Limb (tissue), 2 donors: ENCODE measurements at regions not wholly inside any gene's neighbourhood (a gene's known extent, or its start where the extent isn't known, plus 50 kb on each side); places are given as distances from the start of the nearest gene placed in this dataset.

ENCODE experiments used
- DNase-seq, 2 donors: peaks; one replicate each; pipeline ENCODE4 v3.0.0-alpha.2; 2016; ENCODE audit errors: extremely low spot score in 2 of 2

DNA sequence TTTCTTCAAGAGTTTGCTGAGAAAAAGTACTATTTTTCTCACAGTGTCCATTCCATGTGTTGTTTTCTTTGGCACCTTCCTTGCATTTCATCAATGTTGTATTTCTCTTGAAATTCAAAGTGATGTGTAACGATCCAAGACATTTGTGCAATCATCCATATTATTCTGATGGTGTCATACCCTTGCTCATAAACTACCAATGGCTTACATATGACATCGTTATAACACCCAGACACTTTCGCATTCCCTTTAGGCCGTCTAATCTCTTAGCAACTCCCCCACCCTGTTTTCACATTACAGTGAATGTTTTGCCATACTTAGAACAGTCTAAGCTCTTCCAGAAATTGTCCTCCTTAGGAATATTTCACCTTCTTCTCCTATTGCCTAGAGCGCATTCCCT is 1779.0 kb downstream of the PCDH7 start:
- DNase-seq: no peak

GRCh38 chr4:32503241-32503640 is 1783.1 kb downstream of the PCDH7 start:
- DNase-seq: no peak

DNA sequence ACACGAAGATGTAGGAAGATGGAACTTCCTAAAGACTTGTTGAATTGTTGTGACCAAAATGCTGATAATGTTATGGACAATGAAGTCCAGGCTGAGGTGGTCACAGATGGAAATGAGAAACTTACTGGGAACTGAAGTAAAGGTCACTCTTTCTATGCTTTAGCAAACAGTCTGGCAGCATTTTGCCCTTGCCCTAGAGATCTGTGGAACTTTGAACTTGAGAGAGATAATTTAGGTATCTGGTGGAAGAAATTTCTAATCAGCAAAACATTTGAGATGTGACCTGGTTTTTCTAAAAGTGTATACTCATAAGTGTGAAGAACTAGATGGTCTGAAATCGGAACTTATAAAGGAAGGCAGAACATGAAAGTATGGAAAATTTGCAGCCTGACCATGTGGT is 1785.9 kb downstream of the PCDH7 start:
- no peak for DNase-seq

- DNase-seq: peak in 1 of 2 donors; percentile 3
Measured at GRCh38 chr4:32519060-32519459, 1798.9 kb downstream of the PCDH7 start.

GRCh38 chr4:32525420-32525819 is 1805.3 kb downstream of the PCDH7 start:
- no peak for DNase-seq

DNA sequence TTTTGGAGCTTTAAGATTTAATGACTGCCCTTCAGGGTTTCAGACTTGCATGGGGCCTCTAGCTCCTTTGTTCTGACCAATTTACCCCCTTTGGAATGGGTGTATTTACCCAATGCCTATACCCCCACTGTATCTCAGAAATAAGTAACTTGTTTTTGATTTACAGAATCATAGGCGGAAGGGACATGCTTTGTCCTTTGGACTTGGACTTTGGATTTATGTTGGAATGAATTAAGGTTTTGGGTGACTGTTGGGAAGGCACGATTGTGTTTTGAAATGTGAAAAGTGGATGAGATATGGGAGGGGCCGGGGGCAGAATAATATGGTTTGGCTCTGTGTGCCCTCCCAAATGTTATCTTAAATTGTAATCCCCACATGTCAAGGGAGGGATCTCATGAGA is 1824.7 kb downstream of the PCDH7 start:
- no peak for DNase-seq

GRCh38 chr4:32551943-32552342 is 1831.8 kb downstream of the PCDH7 start:
- DNase-seq: no peak

GRCh38 chr4:32560306-32560705 is 1840.1 kb downstream of the PCDH7 start:
- DNase-seq: peak; percentile 38 to 69

DNA sequence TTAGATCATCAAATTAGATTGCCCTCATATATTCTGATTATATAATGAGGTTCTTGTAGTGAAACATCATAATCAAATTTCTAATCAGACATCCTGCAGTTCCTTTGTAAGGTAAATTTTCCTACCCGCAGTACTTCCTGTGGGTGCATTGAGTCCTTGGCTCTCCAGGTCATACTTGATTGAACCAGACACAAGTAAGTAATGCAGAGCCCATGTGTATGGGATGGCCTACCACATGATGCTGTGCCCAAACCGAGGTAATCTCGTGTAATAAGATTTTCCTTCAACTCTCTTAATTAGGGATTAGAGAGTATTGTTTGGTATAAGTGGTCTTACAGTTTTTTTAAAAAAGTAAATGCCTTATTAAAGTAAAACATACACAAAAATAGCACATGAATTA is 1841.8 kb downstream of the PCDH7 start:
- DNase-seq: no peak

DNA sequence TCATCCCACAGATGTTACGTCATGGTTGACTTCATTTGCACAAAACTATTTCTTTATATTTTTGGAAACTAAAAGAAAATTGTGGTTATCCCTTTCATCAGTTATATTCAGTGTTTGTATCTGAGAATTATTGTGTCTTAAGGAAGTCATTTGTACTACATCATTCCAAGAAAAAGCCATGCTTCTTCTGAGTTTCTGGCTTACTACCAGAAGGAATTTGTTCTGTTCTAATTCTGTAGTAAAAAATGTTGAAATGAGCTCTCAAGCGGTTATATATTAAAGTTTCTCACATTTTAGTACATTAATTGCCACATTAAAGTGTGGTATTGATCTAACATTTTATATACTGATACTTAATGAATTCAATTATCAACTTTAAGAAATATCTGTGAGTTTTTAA is 1844.5 kb downstream of the PCDH7 start:
- DNase-seq: peak in 1 of 2 donors; percentile 4

DNA sequence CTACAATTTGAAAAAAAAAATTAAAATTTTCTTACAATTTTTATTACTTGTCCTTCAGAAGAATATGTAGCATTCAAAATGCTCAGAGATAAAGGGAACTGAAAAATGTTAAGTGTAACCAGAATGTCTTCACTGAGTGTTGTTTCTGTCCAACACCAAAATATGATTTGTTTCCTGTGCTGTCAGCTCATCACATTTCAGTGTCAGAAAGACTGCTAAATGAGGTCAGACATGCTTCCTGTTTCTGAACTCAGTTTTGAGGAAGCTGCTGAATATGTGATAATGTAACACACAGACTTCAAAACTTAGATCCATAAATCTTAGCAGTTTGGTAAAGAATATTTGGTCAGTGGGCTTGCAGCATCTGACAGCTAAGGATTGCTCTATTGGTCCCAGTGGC is 1849.7 kb downstream of the PCDH7 start:
- DNase-seq: no peak

DNA sequence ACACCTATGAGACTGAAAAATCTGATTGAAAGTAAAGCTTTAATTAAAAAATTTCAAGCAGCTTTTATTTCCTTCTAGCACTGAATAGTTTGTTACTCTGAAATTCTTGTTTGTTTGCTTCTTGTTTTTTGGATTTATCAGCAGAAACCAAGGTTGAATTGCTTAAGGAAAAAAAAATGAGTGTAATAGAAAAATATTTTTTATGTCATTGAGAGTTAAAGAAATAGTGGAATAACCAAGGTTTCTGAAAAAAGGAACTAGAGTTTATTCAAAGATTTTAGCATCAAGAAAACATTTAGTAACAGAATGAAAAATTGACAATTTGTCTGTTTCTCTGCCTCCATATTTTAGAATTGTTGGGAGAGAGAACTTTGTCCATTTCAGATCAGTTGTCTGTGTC is 1852.2 kb downstream of the PCDH7 start:
- DNase-seq: no peak

DNA sequence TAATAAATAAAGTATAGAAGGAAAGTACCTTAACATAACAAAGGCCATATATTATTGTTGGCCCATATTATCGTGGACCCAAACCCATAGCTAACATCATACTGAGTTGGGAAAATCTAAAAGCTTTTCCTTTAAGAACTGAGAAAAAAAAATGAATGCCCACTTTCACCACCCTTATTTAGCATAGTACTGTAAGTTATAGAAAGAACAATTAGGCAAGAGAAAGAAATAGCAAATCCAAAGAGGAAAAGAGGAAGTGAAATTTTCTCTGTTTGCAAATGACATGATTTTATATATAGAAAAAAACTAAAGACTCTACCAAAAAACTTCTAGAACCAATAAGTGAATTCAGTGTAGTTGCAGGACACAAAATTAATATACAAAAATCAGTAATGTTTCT is 1854.6 kb downstream of the PCDH7 start:
- DNase-seq: no peak

DNA sequence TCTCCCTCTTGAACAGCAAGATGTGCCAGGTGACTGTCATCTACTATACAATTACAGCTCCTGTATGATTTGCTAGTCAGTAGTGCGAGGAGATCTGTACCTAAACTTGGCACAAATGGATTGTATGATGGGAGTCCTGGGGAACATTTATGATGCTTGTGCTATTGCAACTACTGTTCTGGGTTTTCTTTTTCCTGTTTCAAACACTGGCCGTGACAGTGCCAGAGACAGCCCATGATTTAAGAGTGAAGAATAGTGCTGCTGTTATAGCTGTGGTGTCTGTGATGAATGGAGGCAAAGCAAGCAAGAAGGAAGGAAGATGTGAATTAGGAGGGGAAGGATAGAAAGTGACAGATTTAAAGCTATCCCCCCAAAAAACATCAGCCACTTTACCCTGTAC is 1868.9 kb downstream of the PCDH7 start:
- no peak for DNase-seq

DNA sequence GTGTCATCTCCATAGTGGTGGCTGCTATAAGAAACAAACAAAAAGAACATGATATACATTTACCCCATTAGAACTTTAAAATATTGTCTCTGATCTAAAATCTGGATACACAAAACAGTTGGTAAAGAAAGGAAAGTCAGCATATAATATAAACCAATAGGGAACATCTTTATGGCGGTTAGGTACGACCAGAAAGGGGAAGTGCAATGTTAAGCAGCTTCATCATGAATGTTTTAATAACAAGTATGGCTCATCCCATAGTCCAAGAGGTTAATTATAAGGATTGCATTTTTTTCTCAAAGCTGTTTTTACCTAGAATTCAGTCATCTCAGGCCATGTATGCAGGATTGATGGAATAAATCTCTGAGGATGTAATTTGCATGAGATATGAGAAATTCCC is 1869.7 kb downstream of the PCDH7 start:
- DNase-seq: no peak

DNA sequence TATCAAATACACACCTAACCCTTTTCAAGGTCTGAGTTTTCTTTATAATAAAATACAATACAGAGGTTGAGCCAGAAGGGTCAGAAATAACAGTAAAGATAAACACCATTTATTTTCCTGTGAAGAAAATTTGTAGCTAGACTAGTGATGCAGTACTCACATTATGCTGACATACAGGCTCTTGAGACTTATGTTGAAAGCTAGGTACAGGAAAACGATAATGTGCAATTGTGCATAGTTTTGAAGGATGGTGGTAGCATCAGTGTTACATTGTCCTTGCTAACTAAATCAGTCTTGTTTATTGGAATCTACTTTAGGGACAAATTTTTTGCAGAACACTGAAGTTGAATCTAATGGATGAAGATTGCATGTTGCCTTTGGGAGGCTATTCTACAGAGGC is 1877.2 kb downstream of the PCDH7 start:
- no peak for DNase-seq

DNA sequence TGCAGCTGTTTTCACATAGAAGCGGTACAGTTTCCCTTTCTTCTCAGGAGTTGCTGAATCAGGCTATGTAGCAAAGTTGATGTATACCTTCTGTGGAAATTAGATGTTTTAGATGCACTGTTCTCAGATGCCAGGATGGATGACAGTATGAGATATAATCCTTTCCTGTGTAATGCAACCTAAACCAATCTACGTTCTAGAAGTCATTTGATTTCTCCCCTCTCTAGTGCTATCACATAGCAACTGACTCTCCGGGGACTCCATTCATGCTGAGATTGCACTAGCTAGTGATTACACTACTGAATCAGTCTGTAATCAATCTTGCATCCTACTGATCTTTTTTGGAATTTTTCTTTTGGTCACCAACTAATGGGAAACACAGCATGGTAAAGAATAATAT is 1881.7 kb downstream of the PCDH7 start:
- no peak for DNase-seq

DNA sequence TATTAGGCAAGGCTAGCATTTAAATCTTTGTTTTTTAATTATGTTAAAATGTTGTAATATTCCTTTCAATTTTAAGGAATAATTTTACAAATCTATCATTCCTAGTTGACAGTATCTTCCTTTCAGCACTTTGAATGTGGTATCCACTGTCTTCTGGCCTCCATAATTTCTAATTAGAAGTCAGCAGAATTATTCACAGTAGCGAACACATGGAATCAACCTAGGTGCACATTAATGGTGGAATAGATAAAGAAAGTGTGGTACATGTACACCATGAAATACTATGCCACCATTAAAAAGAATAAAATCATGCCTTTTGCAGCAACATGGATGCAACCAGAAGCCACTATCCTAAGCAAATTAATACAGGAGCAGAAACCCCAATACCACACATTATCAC is 1887.8 kb downstream of the PCDH7 start:
- no peak for DNase-seq

DNA sequence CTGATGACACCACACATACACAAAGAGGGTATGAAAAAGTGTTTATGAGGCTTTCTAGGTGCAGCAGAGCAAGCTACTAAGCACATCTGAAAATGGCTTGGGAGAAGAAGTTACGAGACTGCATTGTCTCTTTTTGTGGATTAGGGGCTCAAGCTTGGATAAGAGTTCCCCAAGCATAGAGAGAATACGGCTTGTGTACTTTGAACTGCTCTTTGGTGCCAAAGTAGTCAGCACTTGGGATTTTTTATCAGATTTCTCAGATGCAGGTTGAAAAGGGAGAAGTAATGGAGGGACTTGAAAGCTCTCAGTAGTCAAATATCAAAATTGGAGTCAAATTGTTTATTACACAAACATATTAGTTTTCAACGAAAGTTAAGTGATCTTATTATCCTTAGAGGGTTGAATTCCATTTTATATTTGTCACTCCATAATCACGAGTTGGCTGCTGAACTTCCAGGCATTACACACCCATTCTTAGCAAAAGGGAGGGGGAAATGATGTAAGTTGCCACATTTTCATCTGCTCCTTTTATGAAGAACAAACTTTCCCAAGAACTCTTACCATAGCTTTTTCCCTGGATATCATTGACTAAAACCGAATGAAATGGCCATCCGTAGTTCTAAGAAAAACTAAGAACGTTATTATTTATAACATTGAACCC is 1904.9 kb downstream of the PCDH7 start:
- DNase-seq: no peak

- DNase-seq: no peak
Measured at GRCh38 chr4:32625687-32626337, 1905.6 kb downstream of the PCDH7 start.

DNA sequence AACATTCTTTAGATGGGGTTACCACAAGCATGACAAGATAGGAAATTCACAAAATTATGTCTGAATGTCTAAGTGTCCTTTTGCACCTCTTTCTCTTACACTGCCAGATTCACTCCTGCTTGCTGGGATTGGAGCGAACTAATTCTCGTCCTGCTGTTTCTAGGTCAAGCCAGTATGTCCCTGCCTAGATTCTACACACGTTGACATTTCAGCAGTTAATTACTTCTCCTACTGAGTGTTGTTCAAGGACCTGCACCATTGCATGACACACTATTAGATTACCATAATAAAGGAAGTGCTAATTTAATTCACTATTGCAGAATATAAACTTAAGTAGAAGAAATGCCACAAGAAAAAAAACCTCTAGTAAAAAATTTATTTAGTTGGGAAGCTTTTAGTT is 1911.7 kb downstream of the PCDH7 start:
- DNase-seq: no peak

GRCh38 chr4:32633421-32633820 is 1913.3 kb downstream of the PCDH7 start:
- no peak for DNase-seq

GRCh38 chr4:32645653-32646052 is 1925.5 kb downstream of the PCDH7 start:
- no peak for DNase-seq

DNA sequence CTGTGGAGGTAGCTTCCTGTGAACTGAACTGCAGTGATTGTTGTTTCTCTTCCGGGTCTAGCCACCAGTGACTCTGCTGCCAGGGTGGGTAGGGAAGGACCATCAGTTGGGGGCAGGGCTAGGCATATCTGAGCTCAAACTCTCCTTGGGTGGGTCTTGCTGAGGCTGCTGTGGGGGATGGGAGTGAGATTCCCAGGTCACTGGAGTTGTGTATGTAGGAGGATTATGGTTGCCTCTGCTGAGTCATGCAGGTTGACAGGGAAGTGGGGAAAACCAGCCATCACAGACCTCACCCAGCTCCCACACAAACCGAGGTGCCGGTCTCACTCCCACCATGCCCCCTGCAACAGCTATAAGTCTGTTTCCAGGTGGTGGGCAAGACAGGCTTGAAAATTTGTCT is 1937.8 kb downstream of the PCDH7 start:
- DNase-seq: no peak
